Liver (tissue), 7 donors: ENCODE measurements at regions not wholly inside any gene's neighbourhood (a gene's known extent, or its start where the extent isn't known, plus 50 kb on each side); places are given as distances from the start of the nearest gene placed in this dataset.
A peak's percentile ranks its signal among the peaks of the same experiment; 100 is the strongest.

ENCODE experiments used
- DNase-seq: peaks from one replicate; pipeline ENCODE4 v3.0.0-alpha.2; 2017; ENCODE audit warnings: low spot score
- H3K27ac ChIP-seq, 2 donors: one replicate each; pipeline ENCODE4 v1.7.0; 2013; ENCODE audit warnings: inconsistent platforms in 2 of 2, low read length in 2 of 2, control low read depth in 1 of 2, low read depth in 1 of 2, mild to moderate bottlenecking in 1 of 2
- H3K27me3 ChIP-seq, 4 donors: one replicate each; pipeline versions ENCODE4 v1.6.1 to v1.7.0; 2013; ENCODE audit warnings: low read length in 3 of 4, inconsistent platforms in 1 of 4, mild to moderate bottlenecking in 1 of 4, moderate library complexity in 1 of 4; ENCODE audit not compliant: control insufficient read depth in 4 of 4, insufficient read depth in 4 of 4
- H3K36me3 ChIP-seq, 4 donors: one replicate each; pipeline versions ENCODE4 v1.6.1 to v1.7.0; 2013; ENCODE audit warnings: low read length in 3 of 4, mild to moderate bottlenecking in 3 of 4, low read depth in 1 of 4, moderate library complexity in 1 of 4; ENCODE audit not compliant: control insufficient read depth in 4 of 4, insufficient read depth in 3 of 4
- H3K4me1 ChIP-seq, 4 donors: one replicate each; pipeline versions ENCODE4 v1.6.1 to v1.7.0; 2013; ENCODE audit warnings: low read length in 3 of 4, mild to moderate bottlenecking in 3 of 4, moderate library complexity in 1 of 4; ENCODE audit not compliant: control insufficient read depth in 4 of 4, insufficient read depth in 4 of 4
- H3K4me3 ChIP-seq, 3 donors: one replicate each; pipeline versions ENCODE4 v1.6.1 to v1.7.0; 2013; ENCODE audit warnings: low read length in 3 of 3, control low read depth in 1 of 3, low read depth in 1 of 3, mild to moderate bottlenecking in 1 of 3
- H3K9ac ChIP-seq, 2 donors: one replicate each; pipeline ENCODE4 v1.7.0; 2013; ENCODE audit warnings: low read length in 2 of 2, mild to moderate bottlenecking in 2 of 2, moderate library complexity in 2 of 2, control low read depth in 1 of 2, low read depth in 1 of 2
- H3K9me3 ChIP-seq, 4 donors: one replicate each; pipeline versions ENCODE4 v1.6.1 to v1.7.0; 2013; ENCODE audit warnings: low read length in 3 of 4; ENCODE audit not compliant: control insufficient read depth in 4 of 4
- EGR1 ChIP-seq, 2 donors: IDR thresholded peaks; 2 replicates each; pipeline ENCODE4 v1.6.1; 2016 to 2018; ENCODE audit warnings: antibody characterized with exemption in 2 of 2, low read depth in 2 of 2
- FOXA1 ChIP-seq: IDR thresholded peaks from 2 replicates; pipeline ENCODE4 v1.6.1; 2016; ENCODE audit warnings: antibody characterized with exemption
- FOXA2 ChIP-seq: IDR thresholded peaks from 2 replicates; pipeline ENCODE4 v1.6.1; 2016; ENCODE audit warnings: antibody characterized with exemption
- GABPA ChIP-seq, 2 donors: IDR thresholded peaks in 1 of 2; conservative IDR thresholded peaks in 1 of 2; 2 replicates each; pipeline ENCODE4 v1.6.1; 2016; ENCODE audit warnings: antibody characterized with exemption in 2 of 2, mild to moderate bottlenecking in 1 of 2, moderate library complexity in 1 of 2
- HNF4A ChIP-seq, 2 donors: conservative IDR thresholded peaks; 2 replicates each; pipeline ENCODE4 v1.6.1; 2016; ENCODE audit warnings: antibody characterized with exemption in 2 of 2, mild to moderate bottlenecking in 2 of 2
- HNF4G ChIP-seq: IDR thresholded peaks from 2 replicates; pipeline ENCODE4 v1.6.1; 2016; ENCODE audit warnings: antibody characterized with exemption
- JUND ChIP-seq, 2 donors: IDR thresholded peaks; 2 replicates each; pipeline ENCODE4 v1.6.1; 2016; ENCODE audit warnings: antibody characterized with exemption in 2 of 2
- RAD21 ChIP-seq, 2 donors: IDR thresholded peaks; 2 replicates each; pipeline ENCODE4 v1.6.1; 2016; ENCODE audit warnings: antibody characterized with exemption in 2 of 2, mild to moderate bottlenecking in 2 of 2
- TAF1 ChIP-seq: conservative IDR thresholded peaks from 2 replicates; pipeline ENCODE4 v1.6.1; 2016; ENCODE audit warnings: antibody characterized with exemption, mild to moderate bottlenecking
- WGBS: extraction: QIAGEN DNeasy Blood & Tissue Kit; methylation state at CpG from one replicate; pipeline ENCODE4 v1.1.7; 2013; 5-methylcytosine and 5-hydroxymethylcytosine counted together
- TF ChIP-seq, protein P1 (sequence below): IDR thresholded peaks from 2 replicates; pipeline ENCODE4 v1.6.1; 2016; ENCODE audit warnings: antibody characterized with exemption
- TF ChIP-seq, protein P2 (sequence below): IDR thresholded peaks from 2 replicates; pipeline ENCODE4 v1.6.1; 2016; ENCODE audit warnings: antibody characterized with exemption
- donor health status: healthy.
- donor health status: healthy.
- donor health status: healthy.
- donor health status: healthy.

DNA sequence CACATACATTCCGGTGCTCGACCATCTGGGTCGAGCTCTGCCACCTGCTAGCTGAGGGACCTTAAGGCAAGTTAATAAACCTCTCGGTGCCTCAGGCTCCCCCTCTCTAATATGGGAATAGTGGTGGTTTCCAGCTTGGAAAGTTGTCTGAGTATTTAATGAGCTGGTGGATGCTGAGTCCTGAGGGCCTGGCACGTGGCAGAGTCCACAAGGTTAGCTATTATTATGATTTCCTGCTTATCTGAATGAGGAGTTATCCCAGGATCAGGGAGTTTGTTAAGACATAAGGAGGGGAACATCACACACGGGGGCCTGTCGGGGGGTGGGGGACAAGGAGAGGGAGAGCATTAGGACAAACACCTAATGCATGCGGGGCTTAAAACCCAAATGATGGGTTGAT lies 80.1 kb upstream of the SLC22A23 start (continued):
- TF ChIP-seq HNF4A (conservative IDR thresholded peaks at IDR 0.05) = no peak
- no peak for TF ChIP-seq GABPA (IDR thresholded peaks at IDR 0.05 in 1 of 2, conservative IDR thresholded peaks at IDR 0.05 in 1 of 2)
- TF ChIP-seq HNF4G = no peak
- no peak for TF ChIP-seq FOXA2
- no peak for TF ChIP-seq RAD21 (IDR thresholded peaks at IDR 0.05)
- TF ChIP-seq, protein P1, sequence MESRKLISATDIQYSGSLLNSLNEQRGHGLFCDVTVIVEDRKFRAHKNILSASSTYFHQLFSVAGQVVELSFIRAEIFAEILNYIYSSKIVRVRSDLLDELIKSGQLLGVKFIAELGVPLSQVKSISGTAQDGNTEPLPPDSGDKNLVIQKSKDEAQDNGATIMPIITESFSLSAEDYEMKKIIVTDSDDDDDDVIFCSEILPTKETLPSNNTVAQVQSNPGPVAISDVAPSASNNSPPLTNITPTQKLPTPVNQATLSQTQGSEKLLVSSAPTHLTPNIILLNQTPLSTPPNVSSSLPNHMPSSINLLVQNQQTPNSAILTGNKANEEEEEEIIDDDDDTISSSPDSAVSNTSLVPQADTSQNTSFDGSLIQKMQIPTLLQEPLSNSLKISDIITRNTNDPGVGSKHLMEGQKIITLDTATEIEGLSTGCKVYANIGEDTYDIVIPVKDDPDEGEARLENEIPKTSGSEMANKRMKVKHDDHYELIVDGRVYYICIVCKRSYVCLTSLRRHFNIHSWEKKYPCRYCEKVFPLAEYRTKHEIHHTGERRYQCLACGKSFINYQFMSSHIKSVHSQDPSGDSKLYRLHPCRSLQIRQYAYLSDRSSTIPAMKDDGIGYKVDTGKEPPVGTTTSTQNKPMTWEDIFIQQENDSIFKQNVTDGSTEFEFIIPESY = no peak
- TF ChIP-seq FOXA1 = no peak

DNA sequence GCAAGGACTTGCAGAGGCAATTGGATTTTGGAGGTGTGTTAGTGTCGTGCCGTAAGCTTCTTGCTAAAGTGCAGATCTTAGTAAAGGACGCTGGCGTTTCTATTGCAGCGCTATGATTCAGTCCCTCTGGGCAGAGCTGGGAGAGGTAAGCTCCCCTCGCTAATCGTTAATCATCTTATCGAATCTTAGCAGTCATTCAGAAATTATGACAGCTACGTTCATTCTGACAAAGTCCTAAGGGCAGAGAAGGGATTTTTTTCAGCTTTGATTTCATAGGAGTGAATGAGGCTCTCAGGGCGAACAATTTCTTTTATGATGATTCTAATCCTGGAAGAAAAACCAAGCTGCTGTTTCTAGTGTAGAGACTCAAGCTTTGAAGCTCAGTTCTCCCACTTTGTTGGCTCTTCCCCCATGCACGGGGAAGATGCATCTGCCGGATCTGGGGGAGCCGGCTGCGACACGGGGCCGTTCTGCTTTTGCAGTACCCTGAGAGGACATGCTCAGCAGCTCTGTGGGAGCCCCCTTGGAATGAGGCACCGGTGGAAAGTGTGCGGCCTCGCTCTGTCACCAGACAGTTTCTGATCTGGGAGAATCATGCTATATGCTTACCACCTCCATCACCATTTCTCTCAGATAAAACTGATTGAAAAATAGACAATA lies 79.1 kb upstream of the SLC22A23 start:
- peak; percentile 22 for DNase-seq
- no peak overlapping the region for H3K27ac ChIP-seq
- 87% methylated on average over 19 of the region's 19 CpGs for WGBS
- H3K4me3 ChIP-seq = no peak overlapping the region
- H3K9ac ChIP-seq = no peak overlapping the region
- H3K27me3 ChIP-seq = no peaks in the 10 kb centered on the region
- no peaks in the 10 kb centered on the region for H3K9me3 ChIP-seq
- TF ChIP-seq, protein P2, sequence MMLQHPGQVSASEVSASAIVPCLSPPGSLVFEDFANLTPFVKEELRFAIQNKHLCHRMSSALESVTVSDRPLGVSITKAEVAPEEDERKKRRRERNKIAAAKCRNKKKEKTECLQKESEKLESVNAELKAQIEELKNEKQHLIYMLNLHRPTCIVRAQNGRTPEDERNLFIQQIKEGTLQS = no peak
- TF ChIP-seq JUND (IDR thresholded peaks at IDR 0.05) = no peak
- H3K36me3 ChIP-seq = no peaks in the 10 kb centered on the region
- H3K4me1 ChIP-seq = no peaks in the 10 kb centered on the region

DNA sequence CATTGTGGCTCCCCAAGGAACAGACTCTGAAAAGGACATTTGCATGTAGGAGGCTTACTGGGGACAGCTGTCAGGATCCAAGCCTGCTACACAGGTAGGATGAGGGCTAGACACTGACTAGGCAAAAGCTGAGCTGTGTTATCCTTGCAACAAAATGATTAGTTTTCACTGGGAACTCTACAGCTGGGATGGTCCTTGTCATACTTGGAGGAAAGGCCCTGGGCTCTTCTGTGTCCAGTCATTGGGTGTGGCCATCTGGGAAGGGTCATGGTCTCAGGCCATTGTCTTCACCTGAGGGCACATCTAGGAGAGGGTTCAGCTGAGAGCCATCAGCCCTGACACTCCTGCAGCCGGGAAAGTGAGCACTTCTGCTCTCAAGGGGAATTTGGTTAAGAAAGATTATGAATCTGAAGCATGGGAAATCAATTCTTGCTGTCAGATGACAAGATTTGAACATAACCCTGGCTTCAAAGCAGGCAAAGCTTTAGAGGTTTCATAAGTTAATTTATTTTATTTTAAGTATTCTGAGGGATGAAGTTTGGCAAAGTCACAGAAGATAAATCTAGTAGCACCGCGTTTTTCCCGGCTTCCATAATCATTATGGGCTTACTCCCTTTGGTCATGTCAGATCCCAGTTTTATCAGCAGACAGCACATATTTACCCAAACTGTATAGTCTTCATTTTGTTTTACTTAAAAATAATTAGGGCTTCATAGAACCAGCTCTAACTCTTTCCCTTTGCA lies 78.4 kb upstream of the SLC22A23 start:
- Histone ChIP-seq H3K27me3 (no peaks in the 10 kb centered on the region), H3K36me3 (no peaks in the 10 kb centered on the region), H3K4me1 (no peaks in the 10 kb centered on the region), H3K9me3 (no peaks in the 10 kb centered on the region), H3K27ac (no peak overlapping the region), H3K4me3 (no peak overlapping the region), H3K9ac (no peak overlapping the region)
- TF ChIP-seq TAF1 (no peak), EGR1 (IDR thresholded peaks at IDR 0.05; ENCODE audit: low read depth in 2 of 2) (no peak), JUND (IDR thresholded peaks at IDR 0.05) (no peak)
- TF ChIP-seq, protein P1 = no peak
- WGBS = 80% methylated on average over 4 of the region's 4 CpGs
- peak; percentile 2 for DNase-seq
